Stimulated activated CD4-positive, alpha-beta T cell treated with anti-CD3 and anti-CD28 coated beads, Interleukin-15, amount 100 ng/mL, for 48 hours (primary cell): ENCODE measurements at regions not wholly inside any gene's neighbourhood (a gene's known extent, or its start where the extent isn't known, plus 50 kb on each side); places are given as distances from the start of the nearest gene placed in this dataset.
"Not testable (repeated sequence)": the region's sequence is repeated elsewhere in the genome, so short reads cannot be mapped to it uniquely, and the experiment has no call there.

ENCODE experiments used
- DNase-seq, 2 donors: peaks; one replicate each; pipeline ENCODE4 v3.0.0-alpha.2; 2020; ENCODE audit warnings: low read depth in 2 of 2

DNA sequence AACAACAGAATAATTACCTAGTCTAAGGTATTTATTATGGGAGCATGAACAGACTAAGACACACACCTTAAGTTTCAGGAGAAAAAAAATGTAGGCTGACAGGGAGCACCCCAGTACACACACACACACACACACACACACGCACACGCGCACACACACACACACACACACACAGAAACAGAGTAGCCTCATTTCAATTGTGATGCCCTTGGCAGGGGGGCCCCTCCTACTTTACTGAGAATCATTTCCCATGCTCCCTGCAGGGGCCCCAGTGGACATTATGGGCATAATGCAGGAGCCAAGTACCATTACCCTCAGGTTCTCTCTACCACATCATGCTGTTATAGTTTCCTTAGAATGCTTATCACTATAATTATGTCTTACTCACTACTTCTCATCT, 104.9 kb downstream of the CDC7 start:
- DNase-seq = no peak

DNA sequence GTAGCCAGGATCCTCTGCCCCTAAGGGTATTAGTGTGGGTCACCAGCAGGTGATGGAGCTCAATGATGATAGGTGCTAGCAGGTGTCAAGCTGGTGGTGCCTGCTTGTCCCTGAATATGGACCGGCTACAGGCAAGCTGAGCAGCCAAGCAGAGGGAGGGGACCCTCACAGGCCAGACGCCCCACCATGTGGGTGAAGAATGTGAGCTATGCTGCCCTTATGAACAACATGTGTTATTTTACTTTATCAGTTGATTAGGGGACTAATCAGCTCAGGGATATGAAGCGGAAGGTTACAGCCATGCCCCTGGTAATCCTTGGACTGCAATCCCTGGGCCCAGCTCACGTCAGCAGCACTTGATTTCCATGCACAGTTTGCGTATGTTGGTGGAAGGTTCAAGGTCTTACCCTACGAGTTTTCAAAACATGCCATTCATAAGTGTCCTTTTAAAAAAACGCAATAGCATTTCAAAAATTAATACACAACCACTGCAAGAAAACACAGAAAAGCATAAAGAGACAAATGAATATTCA, 106.0 kb downstream of the CDC7 start:
- DNase-seq = no peak

DNA sequence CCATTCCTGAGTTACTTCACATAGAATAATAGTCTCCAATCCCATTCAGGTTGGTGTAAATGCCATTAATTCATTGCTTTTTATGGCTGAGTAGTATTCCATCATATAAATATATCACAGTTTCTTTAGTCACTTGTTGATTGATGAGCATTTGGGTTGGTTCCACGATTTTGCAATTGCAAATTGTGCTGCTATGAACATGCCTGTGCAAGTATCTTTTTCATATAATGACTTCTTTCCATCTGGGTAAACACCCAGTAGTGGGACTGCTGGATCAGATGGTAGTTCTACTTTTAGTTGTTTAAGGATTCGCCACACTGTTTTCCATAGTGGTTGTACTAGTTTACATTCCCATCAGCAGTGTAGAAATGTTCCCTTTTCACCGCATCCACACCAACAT, 107.0 kb downstream of the CDC7 start:
- not testable (repeated sequence) for DNase-seq

DNA sequence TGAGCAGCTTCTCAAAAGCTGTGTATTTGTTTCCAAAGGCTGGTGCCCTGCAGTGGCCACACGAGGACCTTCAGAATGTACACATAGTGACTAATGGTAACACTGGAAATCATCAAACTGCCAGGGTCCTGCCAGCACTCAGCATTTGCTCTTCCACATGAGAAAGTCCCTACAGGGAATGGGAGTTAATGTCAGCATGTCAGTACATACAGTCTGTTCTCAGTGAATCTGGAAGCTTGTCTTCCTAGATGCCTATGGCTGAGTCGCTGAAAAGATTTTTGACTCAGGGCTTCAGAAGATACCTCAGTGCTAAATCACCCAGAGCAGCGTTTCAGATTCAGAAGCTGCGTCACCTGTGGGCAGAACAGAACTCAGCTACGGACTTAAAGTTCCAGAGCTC, 108.2 kb downstream of the CDC7 start:
- DNase-seq = no peak

DNA sequence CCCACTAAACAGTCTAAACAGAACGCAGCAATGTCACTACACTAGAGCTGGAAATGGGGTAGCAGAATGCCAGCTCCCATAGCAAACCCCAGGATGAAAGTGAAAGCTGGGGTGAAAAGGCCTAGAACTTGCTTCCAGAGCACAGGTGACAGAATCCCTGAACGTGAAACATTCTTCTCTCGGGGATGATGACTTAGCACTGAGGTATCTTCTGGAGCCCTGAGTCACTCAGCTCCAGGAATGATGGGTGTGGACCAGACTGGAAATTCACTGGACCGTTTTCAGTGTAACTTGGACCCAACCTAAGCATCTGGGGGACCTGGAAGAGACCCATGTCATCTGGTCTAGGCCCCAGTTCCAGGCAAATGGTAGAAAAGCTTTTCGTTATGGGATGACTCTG, 108.9 kb downstream of the CDC7 start:
- no peak for DNase-seq

DNA sequence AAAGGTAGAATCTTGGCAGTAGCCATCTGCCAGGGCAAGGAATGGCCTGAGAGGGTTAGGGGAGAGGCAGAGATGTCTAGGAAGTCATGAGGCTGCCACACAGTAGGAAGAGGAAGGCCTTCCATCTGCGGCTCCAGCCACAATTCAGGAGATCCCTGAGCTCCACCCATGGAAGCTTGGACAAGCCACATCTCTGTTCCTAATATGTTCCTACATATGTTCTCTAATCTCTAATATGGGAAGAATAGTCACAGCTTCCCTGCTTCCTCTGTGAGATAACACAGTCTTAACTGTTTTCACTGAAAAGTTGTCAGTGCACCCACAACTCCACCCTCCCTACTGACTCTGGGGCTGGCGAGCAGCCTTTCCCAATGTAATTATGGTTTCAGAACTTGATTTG, 109.5 kb downstream of the CDC7 start:
- DNase-seq = no peak

DNA sequence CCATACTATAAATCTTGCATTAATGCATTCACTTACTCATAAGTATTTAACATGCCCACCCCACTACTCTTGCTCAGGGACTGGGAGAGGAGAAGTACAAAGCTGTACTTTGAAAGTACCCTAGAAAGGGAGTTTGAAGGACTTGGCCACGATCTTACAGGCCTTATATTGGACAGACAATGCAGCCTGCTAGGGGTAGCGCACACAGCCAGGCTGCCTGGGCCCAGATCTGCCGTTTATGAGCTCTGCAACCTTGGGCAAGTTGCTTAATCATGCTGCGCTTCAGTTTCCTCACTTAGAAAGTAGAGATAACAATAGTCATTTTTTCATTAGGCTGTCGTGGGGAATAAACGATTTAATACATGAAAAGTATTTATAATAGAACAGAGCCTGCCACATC, 110.1 kb downstream of the CDC7 start:
- DNase-seq = no peak

DNA sequence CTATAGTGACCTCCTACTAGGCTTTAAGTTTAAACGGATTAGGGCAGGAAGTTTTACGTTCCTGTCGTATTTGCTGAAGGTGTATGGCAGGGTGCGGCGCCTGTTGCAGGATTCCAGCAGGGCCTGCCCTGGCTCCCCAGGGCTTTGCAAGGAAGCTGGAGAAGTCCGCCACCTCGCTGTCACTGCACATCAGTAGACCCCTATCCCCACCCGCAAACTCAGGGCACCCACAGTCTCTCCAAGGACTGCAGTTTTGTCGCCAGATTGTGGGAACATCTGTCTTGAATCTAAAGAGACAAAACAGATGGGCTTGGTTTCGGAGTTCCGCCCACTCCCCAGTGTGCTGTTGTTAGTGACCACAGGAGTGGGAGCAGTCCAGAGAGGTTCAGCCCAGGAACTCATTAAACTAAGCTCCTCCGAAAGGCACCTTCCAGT, 110.8 kb downstream of the CDC7 start:
- DNase-seq = no peak

DNA sequence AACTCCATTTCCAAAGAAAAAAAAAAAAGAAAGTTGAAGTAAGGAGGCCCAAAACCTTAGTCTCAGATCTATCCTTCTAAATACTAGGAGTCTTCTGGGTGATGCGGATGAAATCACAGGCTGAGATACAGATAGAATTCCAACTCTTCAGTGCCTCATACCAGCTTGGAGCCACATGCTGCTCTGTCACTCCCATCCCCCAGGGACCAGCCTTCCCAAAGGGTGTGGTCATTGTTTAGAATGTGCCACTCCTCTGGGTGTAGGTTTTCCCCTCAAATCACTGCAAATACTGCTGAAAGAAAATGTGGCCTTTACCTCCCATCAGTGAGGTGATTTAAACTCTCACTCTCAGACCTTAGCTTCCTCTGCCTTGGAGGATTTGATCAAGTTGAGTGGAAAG, 112.9 kb downstream of the CDC7 start:
- no peak for DNase-seq

DNA sequence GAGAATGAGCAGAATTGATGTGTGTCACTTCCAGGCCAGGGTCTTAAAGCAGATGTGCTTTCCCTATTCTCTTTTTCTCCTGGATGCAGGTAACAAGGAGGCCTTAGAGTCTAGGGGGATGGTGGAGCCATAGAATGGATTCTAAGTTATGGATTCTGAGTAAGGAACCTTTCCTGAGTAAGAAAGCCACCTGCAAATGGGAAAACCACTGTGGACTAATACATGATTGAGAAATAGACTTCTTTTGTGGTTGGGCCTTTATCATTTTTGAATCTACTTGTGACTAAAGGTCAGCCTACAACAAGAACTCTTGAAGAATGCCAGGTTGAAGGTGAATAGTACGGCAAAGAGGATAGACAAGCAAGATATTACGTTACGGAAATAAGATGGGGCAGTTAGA, 116.1 kb downstream of the CDC7 start:
- no peak for DNase-seq

DNA sequence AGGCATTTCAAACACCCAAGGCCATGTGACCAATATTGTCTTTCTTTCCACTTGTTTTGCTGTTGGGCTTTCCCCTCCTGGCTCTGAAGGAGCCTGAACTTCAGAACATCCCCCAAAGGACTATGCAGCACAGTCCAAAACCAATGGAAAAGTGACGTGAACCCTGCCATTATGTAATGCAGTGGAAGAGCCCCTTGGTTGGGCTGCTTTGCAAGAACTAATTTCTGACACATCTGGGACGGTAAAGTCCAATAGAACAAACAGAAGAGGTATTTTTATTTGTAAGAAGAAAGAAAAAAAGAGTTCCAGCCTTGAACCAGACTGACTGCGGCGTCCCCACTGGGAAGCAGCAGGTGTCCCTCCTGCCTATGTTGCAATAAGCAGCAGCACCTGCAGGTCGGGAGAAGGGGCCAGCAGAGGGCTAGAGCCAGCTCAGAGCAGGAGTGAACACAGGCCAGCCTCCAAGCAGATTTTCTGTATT, 116.7 kb downstream of the CDC7 start:
- DNase-seq = no peak

DNA sequence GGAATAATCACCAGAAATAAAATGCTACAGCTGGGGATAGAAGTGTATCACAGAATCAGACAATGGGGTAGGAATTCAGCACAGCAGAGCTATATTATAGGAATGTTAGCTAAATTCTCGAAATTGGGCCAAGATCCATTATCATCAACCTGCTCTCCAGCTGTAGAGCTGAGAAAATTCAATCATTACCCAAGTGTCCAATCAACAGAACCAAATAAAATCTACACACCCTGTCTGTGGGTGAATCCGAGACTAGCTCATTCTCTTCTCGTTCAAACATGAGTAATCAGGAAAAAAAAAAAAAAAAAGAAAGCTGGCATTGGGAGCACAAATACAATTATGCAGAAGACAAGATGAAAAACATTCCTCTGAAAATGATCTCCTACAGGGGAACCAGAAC, 119.2 kb downstream of the CDC7 start:
- DNase-seq = no peak

DNA sequence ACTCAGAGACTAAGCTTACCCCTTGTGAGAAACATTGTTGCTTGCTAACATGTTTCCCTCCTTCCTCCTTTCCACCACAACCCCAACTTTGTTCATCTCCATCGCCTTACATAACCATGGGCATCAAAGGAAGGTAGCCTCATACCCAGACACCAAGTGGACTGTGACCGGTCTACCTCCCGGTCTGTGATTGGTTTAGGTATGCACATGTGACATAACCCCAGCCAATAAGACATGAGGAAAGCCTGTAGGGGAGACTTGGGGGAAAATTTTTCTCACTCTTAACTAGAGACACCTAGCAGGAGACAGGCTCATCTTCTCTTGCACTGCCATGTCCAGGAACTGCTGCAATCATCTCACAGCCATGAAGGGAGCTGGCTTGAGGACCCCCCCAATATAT, 120.7 kb downstream of the CDC7 start:
- DNase-seq = no peak

DNA sequence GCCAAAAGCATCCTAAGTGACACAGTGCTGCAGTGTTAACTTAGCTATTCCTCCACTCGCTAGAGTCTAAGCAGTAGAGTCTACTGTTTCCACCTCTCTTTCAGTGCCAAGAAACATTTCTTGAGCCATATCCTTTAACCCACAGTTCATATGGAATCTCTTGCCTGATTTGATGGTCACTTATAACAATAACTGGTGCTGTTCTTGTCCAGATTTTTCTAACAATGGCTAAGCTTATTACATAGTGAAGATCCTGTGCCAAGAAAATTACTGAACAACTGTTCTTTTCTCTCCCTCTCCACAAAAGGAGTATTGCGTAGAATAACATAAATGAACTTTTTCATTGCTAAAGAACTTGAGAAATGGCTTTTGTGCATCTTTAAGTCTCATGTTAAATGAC, 121.3 kb downstream of the CDC7 start:
- DNase-seq = no peak

DNA sequence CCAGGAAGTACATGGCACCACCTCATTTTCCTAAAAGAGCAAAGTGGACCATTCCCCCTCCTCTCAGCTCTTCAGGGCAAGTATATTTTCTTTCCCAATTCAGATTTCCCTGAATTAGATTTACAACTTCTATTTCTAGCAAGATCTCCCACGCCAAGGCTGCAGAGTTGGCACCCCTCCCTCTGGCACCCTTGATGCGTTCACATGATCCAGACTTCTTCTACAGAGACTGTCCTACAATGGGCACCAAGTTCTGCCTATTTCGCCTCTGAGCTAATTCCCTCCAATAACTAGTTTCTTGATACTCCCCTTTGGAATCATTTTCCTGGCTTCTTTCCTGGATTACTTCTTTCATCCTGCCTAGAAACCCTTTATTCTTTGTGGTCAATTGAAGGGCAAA, 122.0 kb downstream of the CDC7 start:
- no peak for DNase-seq

DNA sequence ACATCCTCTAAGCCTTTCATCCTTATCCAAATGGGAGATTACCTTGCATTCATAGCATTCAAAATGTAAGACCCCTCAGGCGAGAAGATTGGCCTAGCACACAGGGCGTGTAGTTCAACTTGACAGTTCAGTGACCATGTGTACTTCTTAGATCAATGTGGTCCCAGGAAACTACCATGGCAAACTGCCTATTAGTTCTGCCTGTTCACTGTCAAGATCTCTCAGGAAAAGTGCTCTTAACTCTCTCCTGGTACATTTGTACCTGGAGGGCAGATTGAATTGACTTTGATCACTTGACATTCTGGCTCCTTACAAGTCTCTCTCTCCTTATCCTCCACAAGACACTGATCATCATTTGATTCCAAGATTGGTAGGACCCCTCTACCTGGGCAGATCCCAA, 122.4 kb downstream of the CDC7 start:
- DNase-seq = no peak

DNA sequence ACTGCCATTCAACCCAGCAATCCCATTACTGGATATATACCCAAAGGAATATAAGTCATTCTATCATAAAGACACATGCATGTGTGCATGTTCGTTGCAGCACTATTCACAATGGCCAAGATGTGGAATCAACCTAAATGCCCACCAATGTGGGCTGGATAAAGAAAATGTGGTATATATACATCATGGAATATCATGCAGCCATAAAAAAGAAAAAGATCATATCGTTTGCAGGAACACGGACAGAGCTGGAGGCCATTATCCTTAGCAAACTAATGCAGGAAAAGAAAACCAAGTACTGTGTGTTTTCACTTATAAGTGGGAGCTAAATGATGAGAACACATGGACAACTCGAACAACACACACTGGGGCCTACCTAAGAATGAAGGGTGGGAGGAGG, 123.7 kb downstream of the CDC7 start:
- no peak for DNase-seq
